Effector memory CD8-positive, alpha-beta T cell (primary cell): ENCODE measurements at regions not wholly inside any gene's neighbourhood (a gene's known extent, or its start where the extent isn't known, plus 50 kb on each side); places are given as distances from the start of the nearest gene placed in this dataset.
"Not testable (repeated sequence)": the region's sequence is repeated elsewhere in the genome, so short reads cannot be mapped to it uniquely, and the experiment has no call there.

Source experiments
- ATAC-seq: fragments of 150-1000 bp; cut with Tn5 transposase; replicated peaks from 2 replicates; pipeline ENCODE4 v1.10.0; 2021; ENCODE audit warnings: mild to moderate bottlenecking, moderate library complexity
- DNase-seq, 3 experiments: peaks; one replicate each; pipeline ENCODE4 v3.0.0; 2021
- H3K27ac Mint-ChIP-seq, 2 donors: one replicate each; pipeline ENCODE4 v1.8.0; 2022; ENCODE audit warnings: mild to moderate bottlenecking in 2 of 2, mixed read lengths in 2 of 2, moderate library complexity in 2 of 2
- H3K27me3 Mint-ChIP-seq, 2 donors: one replicate each; pipeline ENCODE4 v1.8.0; 2022; ENCODE audit warnings: mixed read lengths in 2 of 2
- H3K36me3 Mint-ChIP-seq: one replicate; pipeline ENCODE4 v1.8.0; 2022; ENCODE audit warnings: mild to moderate bottlenecking, moderate library complexity, mixed read lengths; ENCODE audit not compliant: insufficient read depth
- H3K4me1 Mint-ChIP-seq, 2 donors: one replicate each; pipeline ENCODE4 v1.8.0; 2022; ENCODE audit warnings: low read depth in 2 of 2, mixed read lengths in 2 of 2
- H3K4me3 Mint-ChIP-seq, 2 donors: one replicate each; pipeline ENCODE4 v1.8.0; 2022; ENCODE audit warnings: mild to moderate bottlenecking in 2 of 2, mixed read lengths in 2 of 2, moderate library complexity in 2 of 2
- H3K9me3 Mint-ChIP-seq, 2 donors: one replicate each; pipeline ENCODE4 v1.8.0; 2022; ENCODE audit warnings: mixed read lengths in 2 of 2

DNA sequence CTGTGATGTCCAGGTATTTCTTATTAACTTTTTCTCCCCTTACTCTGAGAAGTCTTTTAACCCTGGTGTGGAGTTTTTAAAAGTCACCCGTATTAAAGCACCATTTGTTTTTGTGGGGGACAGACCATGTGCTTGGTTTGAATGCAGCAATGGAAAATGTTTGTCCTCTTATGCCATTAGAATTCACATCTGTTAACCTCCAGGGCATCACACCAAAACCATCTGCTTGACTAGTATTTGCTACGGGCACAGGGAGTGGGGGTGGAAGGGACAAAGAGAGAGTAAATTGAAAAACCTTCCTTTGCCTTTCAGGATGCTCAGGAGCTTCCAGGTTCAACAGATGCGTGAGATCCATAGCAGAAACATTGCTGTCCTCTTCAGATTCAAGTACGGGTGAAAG is 61.4 kb upstream of the GOLGA8B start:
- no peak for DNase-seq
- no peak overlapping the region for H3K4me3 Mint-ChIP-seq
- H3K27ac Mint-ChIP-seq: no peak overlapping the region
- no peaks in the 10 kb centered on the region for H3K36me3 Mint-ChIP-seq
- ATAC-seq: no peak
- no peaks in the 10 kb centered on the region for H3K4me1 Mint-ChIP-seq
- no peaks in the 10 kb centered on the region for H3K9me3 Mint-ChIP-seq
- peaks cover 57 to 59% of the 10 kb centered on the region in 2 donors for H3K27me3 Mint-ChIP-seq

DNA sequence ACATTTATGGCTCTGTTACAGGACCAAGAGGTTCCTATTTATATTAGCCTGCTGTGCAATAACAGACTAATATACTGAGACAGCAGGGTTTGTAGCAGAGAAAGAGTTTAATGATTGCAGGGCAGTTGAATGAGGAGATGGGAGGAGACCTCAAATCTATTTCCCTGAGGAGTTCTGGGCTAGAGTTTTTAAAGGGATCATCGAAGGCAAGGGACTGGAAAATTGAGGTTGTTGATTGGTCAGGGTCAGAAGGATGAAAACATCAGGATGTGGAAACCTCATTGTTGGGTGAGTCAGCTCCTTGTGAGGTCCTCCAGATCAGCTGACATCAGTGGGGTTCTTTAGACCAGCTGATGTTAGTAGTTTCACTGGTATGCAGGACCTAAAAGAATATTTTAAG is 60.6 kb upstream of the GOLGA8B start:
- Mint-ChIP-seq H3K36me3 (no peaks in the 10 kb centered on the region), H3K4me1 (no peaks in the 10 kb centered on the region), H3K4me3 (no peak overlapping the region), H3K9me3 (no peaks in the 10 kb centered on the region), H3K27me3 (peaks cover 59 to 60% of the 10 kb centered on the region in 2 donors), H3K27ac (no peak overlapping the region)
- DNase-seq (no peak), ATAC-seq (no peak)

DNA sequence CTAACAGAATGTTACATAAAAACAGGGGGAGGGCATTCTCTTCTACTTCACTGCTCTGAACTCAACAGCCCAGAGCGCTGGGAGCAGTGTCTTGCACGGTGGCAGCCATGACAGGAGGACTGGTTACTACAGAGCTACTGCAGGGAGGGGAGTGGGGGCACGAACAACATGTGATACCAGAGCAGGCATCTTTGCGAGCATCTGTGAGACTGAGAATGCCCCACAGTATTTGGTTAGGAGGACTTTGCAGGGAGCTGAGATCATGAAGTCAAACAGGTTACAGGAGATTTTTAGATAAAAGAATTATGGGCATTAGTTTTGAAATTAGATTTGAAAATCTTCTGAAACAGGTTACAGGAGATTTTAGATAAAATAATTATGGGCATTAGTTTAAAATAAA is 58.8 kb upstream of the GOLGA8B start:
- ATAC-seq (no peak), DNase-seq (no peak)
- H3K4me1 Mint-ChIP-seq: no peaks in the 10 kb centered on the region
- no peak overlapping the region for H3K27ac Mint-ChIP-seq
- H3K36me3 Mint-ChIP-seq: no peaks in the 10 kb centered on the region
- H3K9me3 Mint-ChIP-seq: no peaks in the 10 kb centered on the region
- H3K4me3 Mint-ChIP-seq: no peak overlapping the region
- peaks cover 53 to 59% of the 10 kb centered on the region in 2 donors for H3K27me3 Mint-ChIP-seq

DNA sequence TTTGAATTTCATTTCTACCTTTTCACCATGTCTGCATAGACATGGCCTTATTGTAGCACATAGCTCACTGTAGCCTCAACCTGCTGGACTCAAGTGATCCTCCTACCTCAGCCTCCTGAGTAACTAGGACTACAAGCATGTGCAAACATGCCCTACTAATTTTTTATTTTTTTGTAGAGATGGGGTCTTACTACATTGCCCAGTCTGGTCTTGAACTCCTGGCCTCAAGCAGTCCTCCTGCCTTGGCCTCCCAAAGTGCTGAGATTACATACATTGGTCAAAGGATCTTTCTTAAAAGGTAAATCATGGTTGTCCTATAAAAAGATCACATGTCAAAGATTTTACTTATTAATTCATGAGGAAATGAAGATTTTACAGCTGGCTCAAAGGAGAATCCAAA is 57.2 kb upstream of the GOLGA8B start:
- H3K36me3 Mint-ChIP-seq: no peaks in the 10 kb centered on the region
- no peak overlapping the region for H3K4me3 Mint-ChIP-seq
- no peak for ATAC-seq
- H3K9me3 Mint-ChIP-seq: no peaks in the 10 kb centered on the region
- no peaks in the 10 kb centered on the region for H3K4me1 Mint-ChIP-seq
- DNase-seq: no peak
- H3K27ac Mint-ChIP-seq: no peak overlapping the region
- peaks cover 37 to 43% of the 10 kb centered on the region in 2 donors for H3K27me3 Mint-ChIP-seq

DNA sequence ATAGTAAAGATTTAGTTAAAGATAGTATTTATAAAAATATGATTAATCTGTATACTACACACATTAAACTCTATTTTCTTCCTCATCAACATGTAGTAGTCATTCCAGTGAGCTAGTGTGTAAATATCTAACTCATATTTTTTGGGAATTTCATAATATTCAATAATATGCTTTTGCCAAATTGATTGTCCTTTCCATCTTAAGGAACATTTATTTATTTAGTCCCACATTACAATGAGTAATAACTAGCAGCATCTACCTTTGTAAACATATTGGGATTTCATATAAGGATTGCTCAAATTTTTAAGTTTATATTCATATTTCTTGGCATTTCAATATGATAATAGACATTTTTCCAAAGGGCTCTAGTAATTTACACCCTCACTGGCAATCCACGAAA is 53.9 kb upstream of the GOLGA8B start:
- ATAC-seq (no peak), DNase-seq (no peak)
- H3K4me1 Mint-ChIP-seq: no peaks in the 10 kb centered on the region
- H3K27ac Mint-ChIP-seq: no peak overlapping the region
- no peaks in the 10 kb centered on the region for H3K9me3 Mint-ChIP-seq
- H3K4me3 Mint-ChIP-seq: no peak overlapping the region
- H3K36me3 Mint-ChIP-seq: no peaks in the 10 kb centered on the region
- H3K27me3 Mint-ChIP-seq: peaks cover 21 to 25% of the 10 kb centered on the region in 2 donors

DNA sequence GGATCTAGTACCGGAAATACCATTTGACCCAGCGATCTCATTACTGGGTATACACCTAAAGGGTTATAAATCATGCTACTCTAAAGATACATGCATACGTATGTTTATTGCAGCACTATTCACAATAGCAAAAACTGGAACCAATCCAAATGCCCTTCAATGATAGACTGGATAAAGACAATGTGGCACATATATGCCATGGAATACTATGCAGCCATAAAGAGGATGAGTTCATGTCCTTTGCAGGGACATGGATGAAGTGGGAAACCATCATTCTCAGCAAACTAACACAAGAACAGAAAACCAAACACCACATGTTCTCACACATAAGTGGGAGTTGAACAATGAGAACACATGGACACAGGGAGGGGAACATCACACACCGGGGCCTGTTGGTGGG is 50.2 kb upstream of the GOLGA8B start:
- DNase-seq, H3K4me3 Mint-ChIP-seq, ATAC-seq, H3K36me3 Mint-ChIP-seq, H3K27ac Mint-ChIP-seq, H3K4me1 Mint-ChIP-seq, H3K9me3 Mint-ChIP-seq: not testable (repeated sequence)
- peaks cover 14 to 25% of the 10 kb centered on the region in 2 donors for H3K27me3 Mint-ChIP-seq
